ENCODE measurements at regions not wholly inside any gene's neighbourhood (a gene's known extent, or its start where the extent isn't known, plus 50 kb on each side); places are given as distances from the start of the nearest gene placed in this dataset.
A peak's percentile ranks its signal among the peaks of the same experiment; 100 is the strongest.

DNA sequence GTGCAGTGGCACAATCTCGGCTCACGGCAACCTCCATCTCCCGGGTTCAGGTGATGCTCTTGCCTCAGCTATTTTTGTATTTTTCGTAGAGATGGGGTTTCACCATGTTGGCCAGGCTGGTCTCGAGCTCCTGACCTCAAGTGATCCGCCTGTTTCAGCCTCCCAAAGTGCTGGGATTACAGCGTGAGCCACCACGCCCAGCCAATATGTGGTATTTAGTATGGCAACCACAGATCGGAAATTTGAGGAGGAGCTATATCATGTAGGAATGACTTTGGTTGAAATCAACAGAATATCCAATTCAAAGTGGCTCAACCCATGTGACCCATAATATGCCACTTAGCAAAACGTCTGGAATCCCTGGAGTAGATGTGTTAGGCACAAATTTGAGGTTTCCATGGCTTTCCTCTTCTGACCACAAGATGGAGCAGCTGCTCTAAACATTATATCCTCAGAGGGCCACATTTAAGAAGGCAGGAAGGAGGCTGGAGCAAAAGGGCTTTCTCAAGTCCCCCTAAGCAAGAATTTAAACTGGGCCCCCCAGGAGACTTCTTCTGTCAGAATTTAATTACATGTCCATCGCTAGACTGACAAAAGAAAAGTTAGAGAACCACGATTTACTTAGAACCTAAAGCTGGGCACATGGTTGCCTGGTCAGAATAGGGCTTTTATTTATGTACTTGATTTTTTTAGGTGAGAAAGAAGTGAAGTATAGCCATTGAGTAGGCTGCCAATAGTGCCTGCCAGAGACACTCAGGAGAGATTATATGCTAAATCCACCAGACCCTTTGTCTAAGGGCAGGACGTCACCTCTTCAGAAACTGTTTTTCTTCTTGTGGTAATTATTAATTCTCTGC lies 49.6 kb upstream of the ITSN2 start:
- TF ChIP-seq, protein P1, sequence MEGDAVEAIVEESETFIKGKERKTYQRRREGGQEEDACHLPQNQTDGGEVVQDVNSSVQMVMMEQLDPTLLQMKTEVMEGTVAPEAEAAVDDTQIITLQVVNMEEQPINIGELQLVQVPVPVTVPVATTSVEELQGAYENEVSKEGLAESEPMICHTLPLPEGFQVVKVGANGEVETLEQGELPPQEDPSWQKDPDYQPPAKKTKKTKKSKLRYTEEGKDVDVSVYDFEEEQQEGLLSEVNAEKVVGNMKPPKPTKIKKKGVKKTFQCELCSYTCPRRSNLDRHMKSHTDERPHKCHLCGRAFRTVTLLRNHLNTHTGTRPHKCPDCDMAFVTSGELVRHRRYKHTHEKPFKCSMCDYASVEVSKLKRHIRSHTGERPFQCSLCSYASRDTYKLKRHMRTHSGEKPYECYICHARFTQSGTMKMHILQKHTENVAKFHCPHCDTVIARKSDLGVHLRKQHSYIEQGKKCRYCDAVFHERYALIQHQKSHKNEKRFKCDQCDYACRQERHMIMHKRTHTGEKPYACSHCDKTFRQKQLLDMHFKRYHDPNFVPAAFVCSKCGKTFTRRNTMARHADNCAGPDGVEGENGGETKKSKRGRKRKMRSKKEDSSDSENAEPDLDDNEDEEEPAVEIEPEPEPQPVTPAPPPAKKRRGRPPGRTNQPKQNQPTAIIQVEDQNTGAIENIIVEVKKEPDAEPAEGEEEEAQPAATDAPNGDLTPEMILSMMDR (IDR thresholded peaks at IDR 0.05; ENCODE audit: poor library complexity) = peak; percentile 89
- no peak for TF ChIP-seq EZH2 (IDR thresholded peaks at IDR 0.05; ENCODE audit: borderline replicate concordance)
- TF ChIP-seq EZH2phosphoT487 (IDR thresholded peaks at IDR 0.05; ENCODE audit: low read depth, severe bottlenecking, unreplicated experiment) = no peak
